ENCODE measurements at regions not wholly inside any gene's neighbourhood (a gene's known extent, or its start where the extent isn't known, plus 50 kb on each side); places are given as distances from the start of the nearest gene placed in this dataset.

DNA sequence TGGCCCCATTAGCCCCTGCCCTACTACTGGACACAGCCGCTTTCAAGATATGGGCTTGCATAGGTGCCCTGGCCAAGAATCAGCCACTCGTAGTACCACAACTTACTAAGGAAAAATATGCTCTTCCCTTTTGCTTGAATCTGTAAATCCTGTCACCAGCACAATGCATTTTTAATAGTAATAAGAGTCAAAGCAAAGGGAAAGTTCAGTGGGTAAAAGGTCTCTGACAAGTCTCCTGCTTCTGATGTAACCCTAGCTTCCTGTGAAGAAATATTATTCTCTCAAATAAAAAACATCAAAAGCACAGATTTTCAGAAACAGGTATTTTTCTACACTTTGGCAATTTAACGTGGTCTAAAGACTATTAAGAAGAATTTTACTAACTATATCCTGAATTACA, 373.8 kb downstream of the GJA1 start:
- no peak overlapping the region for H3K4me3 ChIP-seq (ENCODE audit: low read depth in 1 of 2, low read length in 2 of 2)
- H3K9me3 ChIP-seq (ENCODE audit: low read length) = no peaks in the 10 kb centered on the region
- H3K9ac ChIP-seq (ENCODE audit: low read length) = no peak overlapping the region

GRCh38 chr6:121810158-121811032, 374.9 kb downstream of the GJA1 start:
- H3K4me3 ChIP-seq (ENCODE audit: low read depth in 1 of 2, low read length in 2 of 2) = no peak overlapping the region
- no peaks in the 10 kb centered on the region for H3K36me3 ChIP-seq (ENCODE audit: insufficient read depth, low read length)
- H3K27me3 ChIP-seq (ENCODE audit: control insufficient read depth in 1 of 2, insufficient read depth in 2 of 2, low read length in 2 of 2) = no peaks in the 10 kb centered on the region
- H3K9me3 ChIP-seq (ENCODE audit: low read length) = no peaks in the 10 kb centered on the region
- H3K27ac ChIP-seq (ENCODE audit: low read depth, low read length) = no peak overlapping the region
- no peaks in the 10 kb centered on the region for H3K4me1 ChIP-seq (ENCODE audit: insufficient read depth, low read length)
- no peak overlapping the region for H3K9ac ChIP-seq (ENCODE audit: low read length)

More for the DNA sequence above, 373.8 kb downstream of the GJA1 start:
- Histone ChIP-seq H3K36me3 (ENCODE audit: insufficient read depth, low read length) (no peaks in the 10 kb centered on the region), H3K27ac (ENCODE audit: low read depth, low read length) (no peak overlapping the region), H3K27me3 (ENCODE audit: control insufficient read depth in 1 of 2, insufficient read depth in 2 of 2, low read length in 2 of 2) (no peaks in the 10 kb centered on the region), H3K4me1 (ENCODE audit: insufficient read depth, low read length) (no peaks in the 10 kb centered on the region)

- Histone ChIP-seq H3K4me3 (ENCODE audit: low read depth in 1 of 2, low read length in 2 of 2) (no peak overlapping the region), H3K27ac (ENCODE audit: low read depth, low read length) (no peak overlapping the region), H3K36me3 (ENCODE audit: insufficient read depth, low read length) (no peaks in the 10 kb centered on the region), H3K9ac (ENCODE audit: low read length) (no peak overlapping the region), H3K9me3 (ENCODE audit: low read length) (no peaks in the 10 kb centered on the region), H3K4me1 (ENCODE audit: insufficient read depth, low read length) (no peaks in the 10 kb centered on the region), H3K27me3 (ENCODE audit: control insufficient read depth in 1 of 2, insufficient read depth in 2 of 2, low read length in 2 of 2) (no peaks in the 10 kb centered on the region)
Observed at GRCh38 chr6:121811106-121811505, 375.7 kb downstream of the GJA1 start.

- Histone ChIP-seq H3K4me3 (ENCODE audit: low read depth in 1 of 2, low read length in 2 of 2) (no peak overlapping the region), H3K36me3 (ENCODE audit: insufficient read depth, low read length) (no peaks in the 10 kb centered on the region), H3K4me1 (ENCODE audit: insufficient read depth, low read length) (no peaks in the 10 kb centered on the region), H3K27me3 (ENCODE audit: control insufficient read depth in 1 of 2, insufficient read depth in 2 of 2, low read length in 2 of 2) (no peaks in the 10 kb centered on the region), H3K9me3 (ENCODE audit: low read length) (no peaks in the 10 kb centered on the region), H3K27ac (ENCODE audit: low read depth, low read length) (no peak overlapping the region), H3K9ac (ENCODE audit: low read length) (no peak overlapping the region)
Observed at GRCh38 chr6:121816361-121816760, 380.9 kb downstream of the GJA1 start.

DNA sequence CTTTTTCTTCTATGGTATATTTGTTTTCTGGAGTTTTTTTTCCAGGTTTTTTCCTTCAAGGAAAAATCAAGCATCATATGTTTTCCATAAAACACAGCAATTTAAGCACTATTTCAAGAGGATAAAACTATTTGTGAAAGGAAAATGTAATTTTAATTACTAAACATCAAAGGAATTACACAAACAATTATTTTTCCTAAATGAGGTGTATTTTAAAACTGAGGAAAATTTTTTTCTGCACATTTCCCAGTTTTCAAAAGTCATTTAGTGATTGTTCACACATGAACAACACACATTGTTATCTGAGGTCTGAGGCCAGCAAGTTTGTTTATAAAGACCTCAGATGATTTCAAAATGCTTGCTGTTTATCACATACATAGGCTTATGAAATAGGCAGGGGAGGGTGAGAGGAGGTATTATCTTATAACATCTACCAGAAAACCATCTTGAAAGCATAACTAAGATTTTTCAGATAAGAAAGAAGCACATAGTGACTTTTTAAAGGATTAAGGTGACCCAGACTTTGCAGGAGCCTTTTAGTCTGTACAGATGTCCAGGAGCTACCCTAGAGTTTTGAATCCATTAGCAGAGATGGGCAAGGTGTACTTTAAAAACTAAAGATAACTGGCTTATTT, 381.6 kb downstream of the GJA1 start:
- H3K36me3 ChIP-seq (ENCODE audit: insufficient read depth, low read length) = no peaks in the 10 kb centered on the region
- no peak overlapping the region for H3K4me3 ChIP-seq (ENCODE audit: low read depth in 1 of 2, low read length in 2 of 2)
- H3K27me3 ChIP-seq (ENCODE audit: control insufficient read depth in 1 of 2, insufficient read depth in 2 of 2, low read length in 2 of 2) = no peaks in the 10 kb centered on the region
- no peak overlapping the region for H3K9ac ChIP-seq (ENCODE audit: low read length)
- no peaks in the 10 kb centered on the region for H3K9me3 ChIP-seq (ENCODE audit: low read length)
- H3K4me1 ChIP-seq (ENCODE audit: insufficient read depth, low read length) = no peaks in the 10 kb centered on the region
- H3K27ac ChIP-seq (ENCODE audit: low read depth, low read length) = no peak overlapping the region

DNA sequence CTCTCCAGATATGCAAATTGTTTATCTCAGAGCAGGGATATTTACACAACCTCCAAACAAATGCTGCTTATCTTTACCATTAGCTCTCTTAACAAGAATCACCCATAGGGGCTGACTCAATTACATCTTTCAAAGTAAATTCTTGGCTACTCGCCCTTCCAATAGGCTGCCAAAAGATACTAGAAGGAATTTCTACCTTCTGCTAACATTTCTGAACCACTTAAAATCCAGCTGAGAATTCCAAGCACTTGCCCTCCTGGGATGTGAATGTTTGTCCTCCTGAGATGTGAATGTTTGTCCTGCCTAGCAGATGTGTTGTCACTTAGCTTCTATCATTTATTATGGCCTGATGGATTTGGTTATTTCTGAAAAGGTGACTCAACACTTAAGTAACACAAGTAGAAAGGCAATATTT, 388.0 kb downstream of the GJA1 start:
- Histone ChIP-seq H3K27ac (ENCODE audit: low read depth, low read length) (no peak overlapping the region), H3K4me3 (ENCODE audit: low read depth in 1 of 2, low read length in 2 of 2) (no peak overlapping the region)

GRCh38 chr6:121826156-121826810, 390.8 kb downstream of the GJA1 start:
- Histone ChIP-seq H3K4me3 (ENCODE audit: low read depth in 1 of 2, low read length in 2 of 2) (no peak overlapping the region), H3K9ac (ENCODE audit: low read length) (no peak overlapping the region), H3K4me1 (ENCODE audit: insufficient read depth, low read length) (no peaks in the 10 kb centered on the region), H3K36me3 (ENCODE audit: insufficient read depth, low read length) (no peaks in the 10 kb centered on the region), H3K27me3 (ENCODE audit: control insufficient read depth in 1 of 2, insufficient read depth in 2 of 2, low read length in 2 of 2) (no peaks in the 10 kb centered on the region), H3K27ac (ENCODE audit: low read depth, low read length) (no peak overlapping the region), H3K9me3 (ENCODE audit: low read length) (no peaks in the 10 kb centered on the region)

More for the DNA sequence above, 388.0 kb downstream of the GJA1 start:
- H3K9ac ChIP-seq (ENCODE audit: low read length) = no peak overlapping the region
- H3K9me3 ChIP-seq (ENCODE audit: low read length) = no peaks in the 10 kb centered on the region
- H3K4me1 ChIP-seq (ENCODE audit: insufficient read depth, low read length) = no peaks in the 10 kb centered on the region
- no peaks in the 10 kb centered on the region for H3K27me3 ChIP-seq (ENCODE audit: control insufficient read depth in 1 of 2, insufficient read depth in 2 of 2, low read length in 2 of 2)
- H3K36me3 ChIP-seq (ENCODE audit: insufficient read depth, low read length) = no peaks in the 10 kb centered on the region

- no peaks in the 10 kb centered on the region for H3K27me3 ChIP-seq (ENCODE audit: control insufficient read depth in 1 of 2, insufficient read depth in 2 of 2, low read length in 2 of 2)
- H3K36me3 ChIP-seq (ENCODE audit: insufficient read depth, low read length) = no peaks in the 10 kb centered on the region
- H3K9ac ChIP-seq (ENCODE audit: low read length) = no peak overlapping the region
- no peaks in the 10 kb centered on the region for H3K9me3 ChIP-seq (ENCODE audit: low read length)
- H3K27ac ChIP-seq (ENCODE audit: low read depth, low read length) = no peak overlapping the region
- no peak overlapping the region for H3K4me3 ChIP-seq (ENCODE audit: low read depth in 1 of 2, low read length in 2 of 2)
- H3K4me1 ChIP-seq (ENCODE audit: insufficient read depth, low read length) = no peaks in the 10 kb centered on the region
Observed at GRCh38 chr6:121828146-121828886, 392.9 kb downstream of the GJA1 start.

- H3K4me3 ChIP-seq (ENCODE audit: low read depth in 1 of 2, low read length in 2 of 2) = no peak overlapping the region
- H3K27me3 ChIP-seq (ENCODE audit: control insufficient read depth in 1 of 2, insufficient read depth in 2 of 2, low read length in 2 of 2) = no peaks in the 10 kb centered on the region
- H3K9ac ChIP-seq (ENCODE audit: low read length) = no peak overlapping the region
- H3K4me1 ChIP-seq (ENCODE audit: insufficient read depth, low read length) = no peaks in the 10 kb centered on the region
- no peaks in the 10 kb centered on the region for H3K9me3 ChIP-seq (ENCODE audit: low read length)
- no peaks in the 10 kb centered on the region for H3K36me3 ChIP-seq (ENCODE audit: insufficient read depth, low read length)
- H3K27ac ChIP-seq (ENCODE audit: low read depth, low read length) = no peak overlapping the region
Observed at GRCh38 chr6:121830736-121831135, 395.3 kb downstream of the GJA1 start.

DNA sequence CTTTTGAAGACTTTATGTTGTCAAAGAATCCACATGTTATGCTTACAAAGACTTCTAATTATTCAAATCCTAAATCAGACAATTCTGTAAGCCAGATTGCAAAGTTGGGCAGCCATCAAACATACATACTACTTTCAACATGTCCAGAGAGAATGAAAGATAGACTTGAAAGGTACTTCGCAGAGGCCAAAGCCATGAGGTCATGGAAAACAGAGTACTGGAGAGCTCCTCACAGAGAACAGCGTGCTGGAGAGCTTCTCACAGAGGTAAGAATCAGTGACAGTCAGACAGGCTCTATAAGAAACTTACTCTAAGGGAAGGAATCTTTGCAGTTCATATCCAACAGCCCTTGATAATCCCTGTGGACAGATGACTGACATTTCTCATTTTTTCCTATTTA, 400.2 kb downstream of the GJA1 start:
- H3K9me3 ChIP-seq (ENCODE audit: low read length) = no peaks in the 10 kb centered on the region
- H3K9ac ChIP-seq (ENCODE audit: low read length) = no peak overlapping the region
- H3K27ac ChIP-seq (ENCODE audit: low read depth, low read length) = no peak overlapping the region
- H3K4me3 ChIP-seq (ENCODE audit: low read depth in 1 of 2, low read length in 2 of 2) = no peak overlapping the region
- H3K4me1 ChIP-seq (ENCODE audit: insufficient read depth, low read length) = no peaks in the 10 kb centered on the region
- no peaks in the 10 kb centered on the region for H3K36me3 ChIP-seq (ENCODE audit: insufficient read depth, low read length)
- no peaks in the 10 kb centered on the region for H3K27me3 ChIP-seq (ENCODE audit: control insufficient read depth in 1 of 2, insufficient read depth in 2 of 2, low read length in 2 of 2)

Data from muscle layer of colon (tissue), 2 donors.